ENCODE measurements at regions not wholly inside any gene's neighbourhood (a gene's known extent, or its start where the extent isn't known, plus 50 kb on each side); places are given as distances from the start of the nearest gene placed in this dataset.

- DNase-seq (ENCODE audit: low spot score) = no peak
- ChIA-PET CTCF (no interaction called here), POLR2A (ENCODE audit: low non-redundant PET) (no interaction called here)
- H3K27ac ChIP-seq = no peak overlapping the region
- no peak for TF ChIP-seq CTCF (conservative IDR thresholded peaks at IDR 0.05; ENCODE audit: low read depth)
These were observed 331.3 kb upstream of the EEF2KMT start for GRCh38 chr16:5428932-5429331.

- H3K27ac ChIP-seq = no peak overlapping the region
- TF ChIP-seq CTCF (conservative IDR thresholded peaks at IDR 0.05; ENCODE audit: low read depth) = no peak
- no peak for DNase-seq (ENCODE audit: low spot score)
- CTCF ChIA-PET = no interaction called here
- POLR2A ChIA-PET (ENCODE audit: low non-redundant PET) = no interaction called here
These were observed 330.0 kb upstream of the EEF2KMT start for GRCh38 chr16:5427571-5427970.

- CTCF ChIA-PET = interaction anchor here (0.6 kb wide), 1 partner anchor 334 kb away, joined by 7 read pairs; no protein-coding TSS in a partner anchor
- no peak for DNase-seq (ENCODE audit: low spot score)
- POLR2A ChIA-PET (ENCODE audit: low non-redundant PET) = no interaction called here
- no peak for TF ChIP-seq CTCF (conservative IDR thresholded peaks at IDR 0.05; ENCODE audit: low read depth)
- H3K27ac ChIP-seq = no peak overlapping the region
These were observed 325.3 kb upstream of the EEF2KMT start for GRCh38 chr16:5422643-5423496.

- DNase-seq (ENCODE audit: low spot score) = no peak
- ChIA-PET CTCF (no interaction called here), POLR2A (ENCODE audit: low non-redundant PET) (no interaction called here)
- no peak for TF ChIP-seq CTCF (conservative IDR thresholded peaks at IDR 0.05; ENCODE audit: low read depth)
- no peak overlapping the region for H3K27ac ChIP-seq
These were observed 324.5 kb upstream of the EEF2KMT start for GRCh38 chr16:5422047-5422446.

GRCh38 chr16:5416013-5416412 is 318.4 kb upstream of the EEF2KMT start:
- CTCF ChIA-PET = no interaction called here
- H3K27ac ChIP-seq = no peak overlapping the region

GRCh38 chr16:5415123-5415522 is 317.5 kb upstream of the EEF2KMT start:
- no peak for DNase-seq (ENCODE audit: low spot score)
- no peak overlapping the region for H3K27ac ChIP-seq
- POLR2A ChIA-PET (ENCODE audit: low non-redundant PET) = no interaction called here
- CTCF ChIA-PET = no interaction called here
- no peak for TF ChIP-seq CTCF (conservative IDR thresholded peaks at IDR 0.05; ENCODE audit: low read depth)

More at GRCh38 chr16:5416013-5416412, 318.4 kb upstream of the EEF2KMT start:
- POLR2A ChIA-PET (ENCODE audit: low non-redundant PET) = no interaction called here
- no peak for DNase-seq (ENCODE audit: low spot score)
- no peak for TF ChIP-seq CTCF (conservative IDR thresholded peaks at IDR 0.05; ENCODE audit: low read depth)

Data from RWPE1 (cell line).